NCI-H2196 treated with DMSO at 0.1 percent for 48 hours (cell line): ENCODE measurements at regions not wholly inside any gene's neighbourhood (a gene's known extent, or its start where the extent isn't known, plus 50 kb on each side); places are given as distances from the start of the nearest gene placed in this dataset.

Experiments
- DNase-seq: peaks from one replicate; lab custom pipeline; 2025; ENCODE audit not compliant: unreplicated experiment; lab: John Stamatoyannopoulos, UW

- no peak for DNase-seq
These were observed 86.6 kb downstream of the C16orf95 start for GRCh38 chr16:87230571-87230970.

- DNase-seq: no peak
These were observed 85.9 kb downstream of the C16orf95 start for GRCh38 chr16:87231295-87231694.

GRCh38 chr16:87231911-87232310 is 85.3 kb downstream of the C16orf95 start:
- no peak for DNase-seq

GRCh38 chr16:87233928-87234327 is 83.3 kb downstream of the C16orf95 start:
- DNase-seq: no peak

- DNase-seq: no peak
These were observed 82.6 kb downstream of the C16orf95 start for GRCh38 chr16:87234601-87235000.

GRCh38 chr16:87235810-87236515 is 81.2 kb downstream of the C16orf95 start:
- DNase-seq: no peak

- no peak for DNase-seq
These were observed 80.6 kb downstream of the C16orf95 start for GRCh38 chr16:87236516-87237115.

GRCh38 chr16:87238361-87238715 is 78.9 kb downstream of the C16orf95 start:
- DNase-seq: no peak

GRCh38 chr16:87239545-87239944 is 77.6 kb downstream of the C16orf95 start:
- no peak for DNase-seq

- DNase-seq: no peak
These were observed 76.7 kb downstream of the C16orf95 start for GRCh38 chr16:87240211-87241136.

- no peak for DNase-seq
These were observed 75.9 kb downstream of the C16orf95 start for GRCh38 chr16:87241137-87241771.

- no peak for DNase-seq
These were observed 73.7 kb downstream of the C16orf95 start for GRCh38 chr16:87243478-87243877.

- DNase-seq: no peak
These were observed 72.5 kb downstream of the C16orf95 start for GRCh38 chr16:87244636-87245197.

- no peak for DNase-seq
These were observed 71.7 kb downstream of the C16orf95 start for GRCh38 chr16:87245511-87245910.

- no peak for DNase-seq
These were observed 70.7 kb downstream of the C16orf95 start for GRCh38 chr16:87246269-87247065.

- DNase-seq: no peak
These were observed 68.5 kb downstream of the C16orf95 start for GRCh38 chr16:87248714-87249113.

- no peak for DNase-seq
These were observed 67.8 kb downstream of the C16orf95 start for GRCh38 chr16:87249425-87249824.

- no peak for DNase-seq
These were observed 66.7 kb downstream of the C16orf95 start for GRCh38 chr16:87250431-87250960.

- no peak for DNase-seq
These were observed 64.8 kb downstream of the C16orf95 start for GRCh38 chr16:87252269-87252970.
